ENCODE measurements at regions not wholly inside any gene's neighbourhood (a gene's known extent, or its start where the extent isn't known, plus 50 kb on each side); places are given as distances from the start of the nearest gene placed in this dataset.

- no peak for DNase-seq (ENCODE audit: low read depth)
Observed at GRCh38 chr16:85557083-85557970, 55.8 kb upstream of the GSE1 start.

GRCh38 chr16:85557971-85558657 is 55.0 kb upstream of the GSE1 start:
- DNase-seq (ENCODE audit: low read depth), result no peak

GRCh38 chr16:85560932-85561247 is 52.2 kb upstream of the GSE1 start:
- no peak for DNase-seq (ENCODE audit: low read depth)

- DNase-seq (ENCODE audit: low read depth), result no peak
Observed at GRCh38 chr16:85561248-85562092, 51.7 kb upstream of the GSE1 start.

GRCh38 chr16:85562093-85562786 is 50.9 kb upstream of the GSE1 start:
- no peak for DNase-seq (ENCODE audit: low read depth)

- no peak for DNase-seq (ENCODE audit: low read depth)
Observed at GRCh38 chr16:85563034-85563433, 50.1 kb upstream of the GSE1 start.

Data from HS-5 (cell line).